Esophagus squamous epithelium (tissue), 4 donors: ENCODE measurements at regions not wholly inside any gene's neighbourhood (a gene's known extent, or its start where the extent isn't known, plus 50 kb on each side); places are given as distances from the start of the nearest gene placed in this dataset.

Experiments
- POLR2A ChIP-seq, 4 donors: fragments of 450-650 bp; IDR thresholded peaks; one replicate each; pipeline ENCODE4 v1.6.1; 2017; ENCODE audit warnings: antibody characterized with exemption in 4 of 4, mild to moderate bottlenecking in 4 of 4, moderate library complexity in 3 of 4
- TF ChIP-seq, protein P1 (sequence below), 6 experiments: fragments of 450-650 bp in 4 of 6; fragments of 200-600 bp in 2 of 6; sonication (generic) in 2 of 6; IDR thresholded peaks; one replicate each; pipeline ENCODE4 v1.5.1; 2016 to 2019; ENCODE audit warnings: antibody characterized with exemption in 6 of 6, mild to moderate bottlenecking in 4 of 6, moderate library complexity in 4 of 6

DNA sequence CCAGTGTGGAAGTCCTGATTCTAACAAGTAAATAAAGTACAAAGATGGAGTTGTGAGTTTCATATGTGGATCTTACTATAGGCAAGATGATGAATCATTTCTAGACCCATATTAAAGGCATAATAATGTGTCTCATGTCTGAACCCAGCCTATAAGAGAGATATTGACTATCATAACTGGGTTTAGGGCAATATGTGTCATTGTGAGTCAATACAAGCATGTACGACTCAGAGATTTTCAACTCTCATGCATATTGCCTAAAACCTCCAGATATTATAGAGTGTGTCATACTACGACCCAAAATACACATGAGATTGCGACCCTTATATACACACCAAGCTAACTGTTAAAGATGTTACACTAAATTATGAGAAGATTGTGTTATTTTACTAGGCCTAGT, 1003.9 kb upstream of the TSPY4 start:
- TF ChIP-seq, protein P1, sequence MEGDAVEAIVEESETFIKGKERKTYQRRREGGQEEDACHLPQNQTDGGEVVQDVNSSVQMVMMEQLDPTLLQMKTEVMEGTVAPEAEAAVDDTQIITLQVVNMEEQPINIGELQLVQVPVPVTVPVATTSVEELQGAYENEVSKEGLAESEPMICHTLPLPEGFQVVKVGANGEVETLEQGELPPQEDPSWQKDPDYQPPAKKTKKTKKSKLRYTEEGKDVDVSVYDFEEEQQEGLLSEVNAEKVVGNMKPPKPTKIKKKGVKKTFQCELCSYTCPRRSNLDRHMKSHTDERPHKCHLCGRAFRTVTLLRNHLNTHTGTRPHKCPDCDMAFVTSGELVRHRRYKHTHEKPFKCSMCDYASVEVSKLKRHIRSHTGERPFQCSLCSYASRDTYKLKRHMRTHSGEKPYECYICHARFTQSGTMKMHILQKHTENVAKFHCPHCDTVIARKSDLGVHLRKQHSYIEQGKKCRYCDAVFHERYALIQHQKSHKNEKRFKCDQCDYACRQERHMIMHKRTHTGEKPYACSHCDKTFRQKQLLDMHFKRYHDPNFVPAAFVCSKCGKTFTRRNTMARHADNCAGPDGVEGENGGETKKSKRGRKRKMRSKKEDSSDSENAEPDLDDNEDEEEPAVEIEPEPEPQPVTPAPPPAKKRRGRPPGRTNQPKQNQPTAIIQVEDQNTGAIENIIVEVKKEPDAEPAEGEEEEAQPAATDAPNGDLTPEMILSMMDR (IDR thresholded peaks at IDR 0.05), result no peak
- TF ChIP-seq POLR2A (IDR thresholded peaks at IDR 0.05), result no peak
